Smooth muscle cell (in vitro differentiated cells): ENCODE measurements at regions not wholly inside any gene's neighbourhood (a gene's known extent, or its start where the extent isn't known, plus 50 kb on each side); places are given as distances from the start of the nearest gene placed in this dataset.

Experiments
- DNase-seq: peaks from one replicate; lab custom pipeline; 2025; ENCODE audit not compliant: unreplicated experiment; lab: John Stamatoyannopoulos, UW
- H2AFZ ChIP-seq: fragments of 200-600 bp; sonication (generic); 2 replicates; pipeline ENCODE4 v1.6.0; 2016; ENCODE audit warnings: antibody characterized with exemption, low read depth, mild to moderate bottlenecking
- H3F3A ChIP-seq: fragments of 200-600 bp; sonication (generic); 2 replicates; pipeline ENCODE4 v1.6.0; 2017; ENCODE audit warnings: antibody characterized with exemption, low read depth
- H3K27ac ChIP-seq: fragments of 200-600 bp; sonication (generic); 2 replicates; pipeline ENCODE4 v1.5.1; 2016; ENCODE audit warnings: low read depth, mild to moderate bottlenecking
- H3K27me3 ChIP-seq: fragments of 200-600 bp; sonication (generic); 2 replicates; pipeline ENCODE4 v1.6.1; 2016; ENCODE audit warnings: low read depth, mild to moderate bottlenecking
- H3K36me3 ChIP-seq: fragments of 200-600 bp; sonication (generic); 2 replicates; pipeline ENCODE4 v1.5.1; 2016; ENCODE audit warnings: low read depth
- H3K4me1 ChIP-seq: fragments of 200-600 bp; sonication (generic); 2 replicates; pipeline ENCODE4 v1.5.1; 2016; ENCODE audit warnings: low read depth
- H3K4me2 ChIP-seq: fragments of 200-600 bp; sonication (generic); 2 replicates; pipeline ENCODE4 v1.6.0; 2016; ENCODE audit warnings: mild to moderate bottlenecking
- H3K4me3 ChIP-seq: fragments of 200-600 bp; sonication (generic); 2 replicates; pipeline ENCODE4 v1.5.1; 2016; ENCODE audit warnings: mild to moderate bottlenecking
- H3K79me2 ChIP-seq: fragments of 200-600 bp; sonication (generic); 2 replicates; pipeline ENCODE4 v1.6.0; 2016; ENCODE audit warnings: low read depth, mild to moderate bottlenecking
- H3K9ac ChIP-seq: fragments of 200-600 bp; sonication (generic); 2 replicates; pipeline ENCODE4 v1.6.0; 2016; ENCODE audit warnings: low read depth
- H3K9me3 ChIP-seq: fragments of 200-600 bp; sonication (generic); replicated peaks from 2 replicates; pipeline ENCODE4 v1.5.1; 2016; ENCODE audit warnings: low read depth
- H4K20me1 ChIP-seq: fragments of 200-600 bp; sonication (generic); 2 replicates; pipeline ENCODE4 v1.6.0; 2016; ENCODE audit warnings: low read depth
- CTCF ChIP-seq: fragments of 200-600 bp; sonication (generic); IDR thresholded peaks from 2 replicates; pipeline ENCODE4 v1.5.1; 2017; ENCODE audit warnings: borderline replicate concordance, mild to moderate bottlenecking, antibody characterized with exemption; ENCODE audit not compliant: insufficient read depth, poor library complexity, severe bottlenecking
- WGBS: methylation state at CpG from one replicate; pipeline ENCODE4 v1.1.7; 2016; ENCODE audit warnings: low lambda C conversion rate; 5-methylcytosine and 5-hydroxymethylcytosine counted together

DNA sequence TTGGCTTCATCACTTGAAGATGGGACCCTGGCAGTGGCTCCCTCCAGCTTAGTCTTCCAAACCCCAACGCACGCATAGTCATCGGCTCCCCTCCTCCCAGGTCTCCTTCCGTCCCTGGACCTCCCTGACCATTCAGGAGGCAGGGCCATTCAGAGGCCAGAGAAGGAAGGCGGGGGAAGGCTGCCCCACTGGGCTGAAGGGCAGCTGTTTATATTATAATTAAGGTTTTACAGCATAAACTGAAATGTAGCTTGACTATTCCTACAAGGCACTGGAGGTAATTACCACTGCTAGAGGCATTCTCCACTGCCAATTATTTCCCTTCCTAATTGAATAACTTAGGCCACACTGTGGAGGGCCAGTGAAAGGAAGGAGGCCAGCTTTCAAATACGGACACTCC is 170.6 kb upstream of the PROX1 start:
- H3K4me3 ChIP-seq: no peak overlapping the region
- H3K4me1 ChIP-seq: no peaks in the 10 kb centered on the region
- no peak for TF ChIP-seq CTCF
- H3K27me3 ChIP-seq: no peaks in the 10 kb centered on the region
- DNase-seq: no peak
- no peak overlapping the region for H3K4me2 ChIP-seq
- H3K79me2 ChIP-seq: no peaks in the 10 kb centered on the region
- H2AFZ ChIP-seq: no peak overlapping the region
- no peaks in the 10 kb centered on the region for H3F3A ChIP-seq
- no peaks in the 10 kb centered on the region for H3K36me3 ChIP-seq
- no peak overlapping the region for H3K27ac ChIP-seq
- H3K9ac ChIP-seq: no peak overlapping the region
- no peaks in the 10 kb centered on the region for H4K20me1 ChIP-seq
- H3K9me3 ChIP-seq: no peaks in the 10 kb centered on the region
- WGBS: 94% methylated on average over 6 of the region's 6 CpGs

GRCh38 chr1:213820362-213821149 is 167.2 kb upstream of the PROX1 start:
- Histone ChIP-seq H3K27ac (no peak overlapping the region), H3K9me3 (no peaks in the 10 kb centered on the region), H2AFZ (no peak overlapping the region), H3K27me3 (no peaks in the 10 kb centered on the region), H3K36me3 (no peaks in the 10 kb centered on the region), H3K4me2 (no peak overlapping the region), H3K4me3 (no peak overlapping the region), H4K20me1 (no peaks in the 10 kb centered on the region), H3F3A (no peaks in the 10 kb centered on the region), H3K79me2 (no peaks in the 10 kb centered on the region), H3K4me1 (no peaks in the 10 kb centered on the region), H3K9ac (no peak overlapping the region)
- no peak for DNase-seq
- no peak for TF ChIP-seq CTCF
- 95% methylated on average over 9 of the region's 9 CpGs for WGBS

DNA sequence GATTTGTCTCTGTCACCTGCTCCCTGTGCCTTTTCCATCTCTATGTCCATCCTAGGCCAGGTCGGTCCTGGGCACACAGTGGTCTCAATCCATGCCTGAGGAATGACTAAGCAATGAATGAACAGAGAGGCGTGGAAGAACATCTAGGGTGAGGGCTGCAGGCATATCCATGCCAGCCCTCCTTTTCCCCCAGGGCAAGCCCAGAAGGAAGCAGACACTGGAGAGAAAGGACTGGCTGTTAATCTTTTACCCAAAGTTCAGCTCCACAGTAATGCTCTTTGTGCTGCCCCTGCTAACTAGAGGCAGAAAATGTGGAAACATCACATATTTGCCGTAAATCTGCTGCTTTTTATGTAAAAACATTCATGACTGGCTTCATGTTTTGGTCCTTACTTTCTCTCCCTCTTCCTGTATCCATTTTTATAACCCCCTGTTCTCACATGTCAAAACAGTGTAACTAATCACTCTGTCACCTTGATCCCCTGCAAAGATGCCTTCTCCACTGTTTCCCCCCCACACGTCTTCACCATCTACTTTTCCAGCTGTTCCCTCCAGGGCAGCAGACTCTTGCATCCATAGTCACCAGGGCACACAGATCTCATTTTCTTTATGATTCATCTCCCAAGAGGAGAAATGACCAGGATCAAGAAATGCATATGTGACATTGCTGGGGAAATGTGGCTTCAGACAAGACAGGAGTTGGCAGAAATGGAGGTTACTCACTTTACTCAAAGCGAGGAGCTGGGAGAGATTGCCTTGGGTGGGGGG is 166.4 kb upstream of the PROX1 start:
- DNase-seq: no peak
- Histone ChIP-seq H3K36me3 (no peaks in the 10 kb centered on the region), H3K27ac (no peak overlapping the region), H3K4me3 (no peak overlapping the region), H3K4me2 (no peak overlapping the region), H3K9ac (no peak overlapping the region), H3K9me3 (no peaks in the 10 kb centered on the region), H3K27me3 (no peaks in the 10 kb centered on the region), H2AFZ (no peak overlapping the region), H4K20me1 (no peaks in the 10 kb centered on the region), H3F3A (no peaks in the 10 kb centered on the region), H3K79me2 (no peaks in the 10 kb centered on the region), H3K4me1 (no peaks in the 10 kb centered on the region)
- WGBS: 88% methylated on average over 5 of the region's 5 CpGs
- no peak for TF ChIP-seq CTCF
